Endothelial cell (in vitro differentiated cells): ENCODE measurements at regions not wholly inside any gene's neighbourhood (a gene's known extent, or its start where the extent isn't known, plus 50 kb on each side); places are given as distances from the start of the nearest gene placed in this dataset.

Experiments used
- DNase-seq: peaks from one replicate; pipeline ENCODE4 v3.0.0; 2021; ENCODE audit warnings: low spot score
- H3K27ac Mint-ChIP-seq: one replicate; pipeline ENCODE4 v1.8.0; 2021; ENCODE audit warnings: mixed read lengths, inconsistent platforms; ENCODE audit not compliant: unreplicated experiment
- H3K27me3 Mint-ChIP-seq: one replicate; pipeline ENCODE4 v1.8.0; 2021; ENCODE audit warnings: mild to moderate bottlenecking, moderate library complexity, mixed read lengths, inconsistent platforms; ENCODE audit not compliant: unreplicated experiment
- H3K36me3 Mint-ChIP-seq: one replicate; pipeline ENCODE4 v1.8.0; 2021; ENCODE audit warnings: mild to moderate bottlenecking, low read depth, mixed read lengths, inconsistent platforms; ENCODE audit not compliant: unreplicated experiment
- H3K4me1 Mint-ChIP-seq: one replicate; pipeline ENCODE4 v1.8.0; 2021; ENCODE audit warnings: mild to moderate bottlenecking, mixed read lengths, inconsistent platforms; ENCODE audit not compliant: unreplicated experiment
- H3K4me3 Mint-ChIP-seq: one replicate; pipeline ENCODE4 v1.8.0; 2021; ENCODE audit warnings: mild to moderate bottlenecking, mixed read lengths, inconsistent platforms; ENCODE audit not compliant: unreplicated experiment
- H3K9me3 Mint-ChIP-seq: one replicate; pipeline ENCODE4 v1.8.0; 2021; ENCODE audit warnings: mixed read lengths, inconsistent platforms; ENCODE audit not compliant: unreplicated experiment
- CTCF ChIP-seq: fragments of 200-600 bp; sonication (generic); IDR thresholded peaks from one replicate; pipeline ENCODE4 v1.5.0; 2021; ENCODE audit warnings: antibody characterized with exemption; ENCODE audit not compliant: unreplicated experiment

- H3K9me3 Mint-ChIP-seq: no peaks in the 10 kb centered on the region
- no peaks in the 10 kb centered on the region for H3K36me3 Mint-ChIP-seq
- no peak overlapping the region for H3K27ac Mint-ChIP-seq
- no peak for DNase-seq
- H3K4me3 Mint-ChIP-seq: no peak overlapping the region
- peaks cover 14% of the 10 kb centered on the region for H3K4me1 Mint-ChIP-seq
- no peak for TF ChIP-seq CTCF
- peaks cover 13% of the 10 kb centered on the region for H3K27me3 Mint-ChIP-seq
These were observed 168.7 kb downstream of the GLI2 start for GRCh38 chr2:120904379-120904778.

GRCh38 chr2:120904830-120905234 lies 169.2 kb downstream of the GLI2 start:
- H3K27me3 Mint-ChIP-seq: peaks cover 13% of the 10 kb centered on the region
- DNase-seq: no peak
- peaks cover 14% of the 10 kb centered on the region for H3K4me1 Mint-ChIP-seq
- no peak overlapping the region for H3K4me3 Mint-ChIP-seq
- H3K27ac Mint-ChIP-seq: no peak overlapping the region
- H3K9me3 Mint-ChIP-seq: no peaks in the 10 kb centered on the region
- TF ChIP-seq CTCF: no peak
- H3K36me3 Mint-ChIP-seq: no peaks in the 10 kb centered on the region

DNA sequence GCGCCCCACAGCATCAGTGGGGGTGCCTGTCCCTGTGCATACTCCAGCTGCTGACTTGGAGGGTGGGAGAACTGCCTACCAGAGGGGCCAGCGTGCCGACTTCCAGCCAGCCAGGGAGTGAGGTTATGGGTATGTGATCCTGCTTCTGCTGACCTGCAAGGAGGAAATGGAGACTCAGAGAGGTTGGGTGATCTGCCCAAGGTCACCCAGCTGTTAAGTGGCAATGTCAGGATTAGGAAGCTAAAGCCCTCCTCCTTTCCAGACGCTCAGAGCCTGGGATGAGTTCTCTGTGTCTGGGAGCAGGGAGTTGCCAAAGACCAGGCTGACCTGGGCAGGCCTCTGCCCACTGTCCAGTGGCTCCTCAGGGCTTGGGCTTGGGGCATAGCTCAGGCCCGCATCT lies 169.6 kb downstream of the GLI2 start:
- Mint-ChIP-seq H3K27me3 (peaks cover 13% of the 10 kb centered on the region), H3K36me3 (no peaks in the 10 kb centered on the region), H3K9me3 (no peaks in the 10 kb centered on the region), H3K4me1 (peaks cover 14% of the 10 kb centered on the region), H3K27ac (no peak overlapping the region), H3K4me3 (no peak overlapping the region)
- DNase-seq: no peak
- TF ChIP-seq CTCF: no peak

DNA sequence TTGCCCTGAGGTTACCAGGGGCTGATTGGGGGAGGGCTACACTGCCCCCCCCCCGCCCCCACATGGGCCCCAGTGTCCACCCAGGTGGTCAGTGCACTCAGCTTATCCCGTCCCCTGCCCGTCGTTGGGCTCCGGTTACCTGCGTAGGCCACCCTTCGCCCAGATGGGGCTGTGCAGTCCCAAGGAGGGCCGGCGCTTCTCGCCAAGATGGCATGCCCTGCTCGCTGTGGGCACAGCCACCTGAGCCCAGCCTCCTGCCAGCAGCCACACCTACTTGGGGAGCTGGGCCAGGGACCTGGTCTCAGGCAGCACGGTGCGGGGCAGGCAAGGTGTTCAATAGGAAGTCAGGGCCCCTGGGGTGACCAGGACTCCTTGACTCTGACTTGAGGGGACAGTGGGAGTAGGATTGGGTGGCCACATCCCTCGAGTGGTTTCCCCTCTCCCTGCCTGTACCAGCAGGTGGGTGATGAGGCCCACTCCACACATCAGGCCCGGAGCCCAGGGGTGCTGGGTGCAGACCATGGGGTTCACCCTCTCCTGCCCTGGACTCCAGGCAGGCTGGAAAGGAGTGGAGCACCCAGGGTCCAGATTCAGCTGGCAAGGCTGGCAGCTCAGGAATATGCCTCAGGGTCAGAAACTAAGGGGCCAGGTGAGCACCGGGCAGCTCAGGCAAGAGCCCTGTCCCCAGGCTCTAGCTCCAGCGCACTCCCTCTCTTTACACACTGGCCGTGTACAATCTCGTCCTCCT lies 170.3 kb downstream of the GLI2 start:
- Mint-ChIP-seq H3K27me3 (peaks cover 11% of the 10 kb centered on the region), H3K4me3 (no peak overlapping the region), H3K9me3 (no peaks in the 10 kb centered on the region), H3K4me1 (peaks cover 13% of the 10 kb centered on the region), H3K36me3 (no peaks in the 10 kb centered on the region), H3K27ac (no peak overlapping the region)
- TF ChIP-seq CTCF: no peak
- no peak for DNase-seq

- Mint-ChIP-seq H3K9me3 (no peaks in the 10 kb centered on the region), H3K4me3 (no peak overlapping the region), H3K36me3 (no peaks in the 10 kb centered on the region), H3K4me1 (peaks cover 12% of the 10 kb centered on the region), H3K27me3 (peaks cover 11% of the 10 kb centered on the region), H3K27ac (no peak overlapping the region)
- DNase-seq: no peak
- no peak for TF ChIP-seq CTCF
These were observed 171.2 kb downstream of the GLI2 start for GRCh38 chr2:120906914-120907313.
